Gastrocnemius medialis (tissue), 4 donors: ENCODE measurements at regions not wholly inside any gene's neighbourhood (a gene's known extent, or its start where the extent isn't known, plus 50 kb on each side); places are given as distances from the start of the nearest gene placed in this dataset.

Experiments
- ATAC-seq, 2 donors: fragments of 150-250 bp; one replicate each; pipeline ENCODE4 v1.9.1; 2016
- DNase-seq, 2 donors: peaks; one replicate each; pipeline ENCODE4 v3.0.0-alpha.2; 2019
- H3K27ac ChIP-seq, 4 donors: fragments of 200-600 bp; sonication (generic); 1 replicate in 1 of 4; 2 replicates in 3 of 4; pipeline ENCODE4 v1.5.1; 2016 to 2018; ENCODE audit warnings: mild to moderate bottlenecking in 2 of 4, moderate library complexity in 1 of 4
- H3K27me3 ChIP-seq, 3 donors: fragments of 200-600 bp; sonication (generic) in 2 of 3; 1 replicate in 1 of 3; 2 replicates in 2 of 3; pipeline versions ENCODE4 v1.5.1 to v1.6.0; 2016 to 2019; ENCODE audit warnings: mild to moderate bottlenecking in 1 of 3, moderate library complexity in 1 of 3
- H3K36me3 ChIP-seq, 2 donors: fragments of 200-600 bp; sonication (generic) in 1 of 2; one replicate each; pipeline ENCODE4 v1.5.1; 2017 to 2018
- H3K4me1 ChIP-seq, 2 donors: fragments of 200-600 bp; sonication (generic) in 1 of 2; one replicate each; pipeline ENCODE4 v1.5.1; 2016 to 2017; ENCODE audit warnings: mild to moderate bottlenecking in 2 of 2
- H3K4me3 ChIP-seq, 4 donors: fragments of 200-600 bp; sonication (generic) in 3 of 4; 1 replicate in 1 of 4; 2 replicates in 3 of 4; pipeline ENCODE4 v1.5.1; 2016 to 2019; ENCODE audit warnings: mild to moderate bottlenecking in 2 of 4
- H3K9me3 ChIP-seq, 3 donors: fragments of 200-600 bp; sonication (generic) in 2 of 3; 1 replicate in 1 of 3; 2 replicates in 2 of 3; pipeline ENCODE4 v1.5.1; 2016 to 2019
- CTCF ChIP-seq, 5 experiments: fragments of 450-650 bp in 3 of 5; fragments of 200-600 bp in 2 of 5; sonication (generic) in 2 of 5; IDR thresholded peaks in 4 of 5; conservative IDR thresholded peaks in 1 of 5; 1 replicate in 4 of 5; 2 replicates in 1 of 5; pipeline ENCODE4 v1.5.1; 2016 to 2019; ENCODE audit warnings: antibody characterized with exemption in 5 of 5, mild to moderate bottlenecking in 3 of 5, moderate library complexity in 3 of 5
- POLR2A ChIP-seq, 2 donors: fragments of 450-650 bp; IDR thresholded peaks; one replicate each; pipeline ENCODE4 v1.6.1; 2017; ENCODE audit warnings: antibody characterized with exemption in 2 of 2, mild to moderate bottlenecking in 2 of 2, moderate library complexity in 2 of 2
- in situ Hi-C, 4 donors: fragments of 200-750 bp; cut with MboI; loops; one replicate each; pipeline versions ENCODE4 v1.15.0 to v1.8.0; 2017; ENCODE audit warnings: low sequenced_read_pairs in 4 of 4
- intact Hi-C: fragments of 100-400 bp; cut with DNase I; formaldehyde crosslinking; loops from one replicate; pipeline ENCODE4 v1.15.1; 2023; ENCODE audit warnings: low total_unique reads

DNA sequence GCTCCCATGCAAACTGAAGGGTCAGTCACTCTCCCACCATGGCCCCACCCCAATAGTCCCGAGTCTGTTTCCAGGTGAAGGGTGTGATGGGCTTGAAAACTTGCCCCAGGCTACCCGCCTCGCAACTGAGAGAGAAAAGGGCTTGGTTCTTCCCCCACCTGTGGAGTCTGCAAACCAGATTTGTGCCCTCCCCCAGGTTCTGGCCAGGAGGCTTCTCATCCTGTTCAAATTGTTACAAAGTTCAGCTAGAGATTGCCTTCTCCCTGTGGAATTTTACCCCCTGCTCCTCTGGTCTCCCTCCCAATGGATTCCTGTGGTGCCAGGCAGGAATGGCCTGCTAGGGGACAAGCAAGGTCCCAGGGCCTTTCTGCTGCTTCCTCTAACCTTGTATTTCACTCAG, 93.1 kb upstream of the ACO1 start:
- no peak overlapping the region for H3K27ac ChIP-seq
- H3K36me3 ChIP-seq, result no peaks in the 10 kb centered on the region
- no peaks in the 10 kb centered on the region for H3K9me3 ChIP-seq
- no peak for TF ChIP-seq CTCF (IDR thresholded peaks at IDR 0.05 in 4 of 5, conservative IDR thresholded peaks at IDR 0.05 in 1 of 5)
- no peak for TF ChIP-seq POLR2A (IDR thresholded peaks at IDR 0.05)
- in situ Hi-C loops (no loop called here), intact Hi-C loops (no loop called here)
- no peaks in the 10 kb centered on the region for H3K27me3 ChIP-seq
- ATAC-seq, result no peak
- no peak overlapping the region for H3K4me3 ChIP-seq
- DNase-seq, result no peak
- no peaks in the 10 kb centered on the region for H3K4me1 ChIP-seq

DNA sequence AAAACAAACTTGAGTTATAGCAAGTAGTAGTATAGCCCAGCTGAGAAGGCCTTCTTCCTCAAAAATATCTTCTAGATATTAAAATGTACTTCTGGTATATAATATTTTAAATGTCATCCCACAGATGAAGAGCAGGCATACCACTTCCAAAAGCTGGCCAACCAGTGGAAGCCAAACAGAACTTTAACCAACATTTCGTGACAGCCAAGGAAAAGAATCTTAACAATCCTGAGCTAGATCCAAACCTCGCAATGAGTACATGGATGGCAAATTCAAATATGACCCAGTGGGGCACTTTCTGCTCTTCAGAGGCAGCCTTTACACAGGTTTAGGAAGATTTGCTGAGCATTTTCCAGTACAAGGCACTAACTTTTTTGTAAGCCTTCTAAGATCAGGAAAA, 91.8 kb upstream of the ACO1 start:
- no peaks in the 10 kb centered on the region for H3K36me3 ChIP-seq
- intact Hi-C loops, result no loop called here
- H3K9me3 ChIP-seq, result no peaks in the 10 kb centered on the region
- no peaks in the 10 kb centered on the region for H3K27me3 ChIP-seq
- TF ChIP-seq CTCF (IDR thresholded peaks at IDR 0.05 in 4 of 5, conservative IDR thresholded peaks at IDR 0.05 in 1 of 5) (no peak), POLR2A (IDR thresholded peaks at IDR 0.05) (no peak)
- H3K4me3 ChIP-seq, result no peak overlapping the region
- in situ Hi-C loops, result no loop called here
- ATAC-seq (no peak), DNase-seq (no peak)
- no peak overlapping the region for H3K27ac ChIP-seq
- H3K4me1 ChIP-seq, result no peaks in the 10 kb centered on the region

GRCh38 chr9:32293091-32293490, 91.4 kb upstream of the ACO1 start:
- Histone ChIP-seq H3K4me3 (no peak overlapping the region), H3K4me1 (no peaks in the 10 kb centered on the region), H3K27ac (no peak overlapping the region), H3K27me3 (no peaks in the 10 kb centered on the region), H3K36me3 (no peaks in the 10 kb centered on the region), H3K9me3 (no peaks in the 10 kb centered on the region)
- in situ Hi-C loops, result no loop called here
- DNase-seq (no peak), ATAC-seq (no peak)
- no peak for TF ChIP-seq POLR2A (IDR thresholded peaks at IDR 0.05)
- no peak for TF ChIP-seq CTCF (IDR thresholded peaks at IDR 0.05 in 4 of 5, conservative IDR thresholded peaks at IDR 0.05 in 1 of 5)
- intact Hi-C loops, result no loop called here

- in situ Hi-C loops, result no loop called here
Measured at GRCh38 chr9:32294106-32294505, 90.3 kb upstream of the ACO1 start.

More at GRCh38 chr9:32294106-32294505, 90.3 kb upstream of the ACO1 start:
- DNase-seq, result no peak
- no peaks in the 10 kb centered on the region for H3K36me3 ChIP-seq
- H3K4me1 ChIP-seq, result no peaks in the 10 kb centered on the region
- ATAC-seq, result no peak
- no peak overlapping the region for H3K4me3 ChIP-seq
- H3K27me3 ChIP-seq, result no peaks in the 10 kb centered on the region
- TF ChIP-seq CTCF (IDR thresholded peaks at IDR 0.05 in 4 of 5, conservative IDR thresholded peaks at IDR 0.05 in 1 of 5) (no peak), POLR2A (IDR thresholded peaks at IDR 0.05) (no peak)
- intact Hi-C loops, result no loop called here
- no peak overlapping the region for H3K27ac ChIP-seq
- H3K9me3 ChIP-seq, result no peaks in the 10 kb centered on the region
